Activated naive CD4-positive, alpha-beta T cell (primary cell): ENCODE measurements at regions not wholly inside any gene's neighbourhood (a gene's known extent, or its start where the extent isn't known, plus 50 kb on each side); places are given as distances from the start of the nearest gene placed in this dataset.

Experiments
- DNase-seq, 4 experiments: peaks; one replicate each; lab custom pipeline; 2025; lab: John Stamatoyannopoulos, UW

DNA sequence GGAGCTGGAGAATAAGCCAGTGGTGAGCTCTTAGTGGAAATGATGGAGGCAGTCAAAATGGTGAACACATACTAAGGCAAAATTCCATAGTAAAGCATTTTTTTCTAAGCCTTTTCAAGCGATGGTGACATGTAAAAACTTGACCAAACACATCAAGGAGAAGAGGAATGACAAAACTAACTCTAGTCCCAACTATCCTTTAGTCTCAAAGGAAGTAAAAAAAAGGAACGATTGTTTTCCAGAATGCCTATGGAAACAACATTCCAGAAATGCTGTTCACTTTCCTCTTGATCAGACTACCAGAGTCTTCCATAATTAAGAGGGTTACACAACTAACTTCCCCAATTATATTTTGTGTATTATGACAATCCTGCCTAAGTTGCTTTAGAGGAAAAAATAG lies 715.6 kb downstream of the EPHA4 start:
- DNase-seq, result no peak

DNA sequence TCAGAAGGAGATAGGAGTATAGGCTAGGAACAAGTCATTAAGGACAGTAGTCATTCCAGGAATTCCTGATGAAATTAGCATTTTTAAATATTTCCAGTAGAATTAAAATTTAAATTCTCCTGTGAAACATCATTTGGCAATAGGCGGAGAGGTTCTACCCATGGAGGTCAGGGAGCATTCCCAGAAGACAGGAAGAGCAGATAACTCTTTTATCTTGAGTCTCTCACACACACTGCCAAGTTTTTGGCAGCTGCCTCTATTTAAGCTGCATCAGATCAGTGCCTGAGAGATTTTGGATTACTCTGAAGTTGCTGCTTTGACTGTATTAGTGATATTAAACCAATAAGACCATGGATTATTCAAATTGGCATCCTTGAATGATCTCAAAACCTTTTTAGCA lies 714.7 kb downstream of the EPHA4 start:
- no peak for DNase-seq

DNA sequence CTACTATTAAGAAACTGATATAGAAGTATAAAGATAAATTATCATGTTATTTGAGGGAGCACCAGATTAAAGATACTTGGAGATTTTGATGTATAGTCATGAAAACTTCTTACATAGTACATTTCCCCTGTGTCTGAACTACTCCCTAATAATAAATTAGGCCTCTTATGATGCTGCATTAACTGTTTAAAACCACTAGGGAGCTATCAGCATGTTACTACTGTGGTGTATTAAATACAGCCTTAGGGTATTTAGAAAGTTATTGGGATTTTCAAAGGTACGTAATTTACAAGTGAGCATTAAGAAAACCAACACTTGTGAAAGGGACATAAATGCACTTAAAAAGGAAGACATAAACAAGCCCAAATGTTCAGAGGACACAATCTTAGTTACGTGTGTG lies 714.0 kb downstream of the EPHA4 start:
- DNase-seq, result no peak

DNA sequence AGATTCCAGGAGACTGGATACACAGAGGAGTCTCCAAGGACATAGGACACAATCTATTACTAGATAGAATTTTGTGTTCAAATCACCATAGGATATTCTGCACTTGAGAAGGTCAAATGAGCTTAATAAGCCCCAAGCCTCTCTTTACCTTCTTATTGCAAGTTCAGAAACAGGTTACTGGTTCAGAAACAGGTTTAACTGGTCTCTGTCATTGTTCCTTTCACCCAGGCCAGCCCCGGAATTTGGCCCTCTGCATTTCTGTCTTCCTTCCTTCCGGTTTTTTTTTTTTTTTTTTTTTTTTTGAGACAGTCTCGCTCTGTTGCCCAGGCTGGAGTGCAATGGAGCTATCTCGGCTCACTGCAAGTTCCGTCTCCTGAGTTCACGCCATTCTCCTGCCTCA lies 700.2 kb downstream of the EPHA4 start:
- no peak for DNase-seq

DNA sequence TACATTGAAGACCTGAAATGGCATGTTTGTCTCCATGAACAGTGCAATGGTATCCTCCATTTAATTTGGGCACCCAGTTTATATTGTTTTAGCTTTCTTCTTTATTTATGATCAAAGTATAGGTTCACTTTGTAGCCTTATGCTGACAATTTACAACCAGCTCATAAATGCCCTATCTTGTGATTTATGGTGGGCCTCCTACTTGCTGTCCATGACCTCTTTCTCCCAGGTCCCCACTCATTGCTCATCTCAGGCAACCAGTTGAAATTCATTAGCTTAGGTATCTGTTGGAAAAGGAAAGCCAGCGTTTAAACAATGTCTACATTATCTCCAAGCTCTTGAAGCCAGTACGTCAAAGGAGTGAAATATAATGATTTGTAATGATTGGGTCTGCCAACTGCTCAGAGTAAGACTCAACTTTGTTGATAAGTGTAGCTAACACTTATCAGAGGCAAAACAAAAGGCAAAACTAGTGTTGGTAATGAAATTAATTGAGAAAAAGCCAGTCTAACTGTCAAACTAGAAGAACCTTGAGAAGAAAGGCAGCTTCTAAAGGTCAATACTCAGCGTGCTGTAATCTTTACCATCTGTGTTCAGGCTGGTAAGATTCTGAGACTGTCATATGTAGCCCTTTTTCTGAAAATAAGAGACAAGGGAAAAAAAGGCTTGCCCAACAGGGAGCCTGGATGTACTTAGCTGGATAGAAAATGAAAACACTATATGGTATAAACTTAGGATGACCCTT lies 695.9 kb downstream of the EPHA4 start:
- no peak for DNase-seq

DNA sequence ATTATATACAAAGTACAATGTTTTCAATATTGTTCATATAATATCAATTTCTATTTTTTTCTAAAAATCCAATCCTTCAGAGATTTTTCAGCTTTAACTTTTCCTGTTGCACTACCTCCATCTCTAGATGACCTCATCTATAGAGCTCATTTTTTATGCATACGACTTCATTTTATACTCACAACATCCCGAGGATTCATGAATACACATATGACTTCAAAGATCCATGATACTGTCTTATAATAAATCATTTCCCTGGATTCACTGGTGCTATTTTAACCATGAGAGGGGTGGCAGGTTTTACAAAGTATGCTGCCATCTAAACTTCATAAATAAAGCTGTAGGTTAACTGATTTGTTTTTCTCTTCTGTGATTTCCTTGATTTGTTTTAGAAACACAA lies 694.6 kb downstream of the EPHA4 start:
- DNase-seq, result no peak

DNA sequence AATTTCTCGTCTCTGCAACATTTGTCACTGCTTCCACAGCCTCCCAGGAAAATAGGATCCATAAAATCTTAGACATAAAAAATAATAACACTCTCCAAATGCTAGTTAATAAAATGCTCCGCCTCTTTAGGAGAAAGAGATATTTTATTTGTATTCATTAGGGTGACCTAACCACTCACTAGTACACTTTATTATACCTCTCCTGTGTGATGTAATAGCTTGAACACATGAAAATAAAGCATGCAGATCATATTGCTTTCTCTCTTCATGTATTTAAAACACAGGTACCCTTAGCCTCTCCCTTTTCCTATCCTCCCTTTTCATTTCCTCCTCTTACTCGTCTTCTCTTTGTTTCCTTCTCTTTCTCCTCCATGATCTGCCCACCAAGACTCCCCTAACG lies 694.2 kb downstream of the EPHA4 start:
- DNase-seq, result no peak

DNA sequence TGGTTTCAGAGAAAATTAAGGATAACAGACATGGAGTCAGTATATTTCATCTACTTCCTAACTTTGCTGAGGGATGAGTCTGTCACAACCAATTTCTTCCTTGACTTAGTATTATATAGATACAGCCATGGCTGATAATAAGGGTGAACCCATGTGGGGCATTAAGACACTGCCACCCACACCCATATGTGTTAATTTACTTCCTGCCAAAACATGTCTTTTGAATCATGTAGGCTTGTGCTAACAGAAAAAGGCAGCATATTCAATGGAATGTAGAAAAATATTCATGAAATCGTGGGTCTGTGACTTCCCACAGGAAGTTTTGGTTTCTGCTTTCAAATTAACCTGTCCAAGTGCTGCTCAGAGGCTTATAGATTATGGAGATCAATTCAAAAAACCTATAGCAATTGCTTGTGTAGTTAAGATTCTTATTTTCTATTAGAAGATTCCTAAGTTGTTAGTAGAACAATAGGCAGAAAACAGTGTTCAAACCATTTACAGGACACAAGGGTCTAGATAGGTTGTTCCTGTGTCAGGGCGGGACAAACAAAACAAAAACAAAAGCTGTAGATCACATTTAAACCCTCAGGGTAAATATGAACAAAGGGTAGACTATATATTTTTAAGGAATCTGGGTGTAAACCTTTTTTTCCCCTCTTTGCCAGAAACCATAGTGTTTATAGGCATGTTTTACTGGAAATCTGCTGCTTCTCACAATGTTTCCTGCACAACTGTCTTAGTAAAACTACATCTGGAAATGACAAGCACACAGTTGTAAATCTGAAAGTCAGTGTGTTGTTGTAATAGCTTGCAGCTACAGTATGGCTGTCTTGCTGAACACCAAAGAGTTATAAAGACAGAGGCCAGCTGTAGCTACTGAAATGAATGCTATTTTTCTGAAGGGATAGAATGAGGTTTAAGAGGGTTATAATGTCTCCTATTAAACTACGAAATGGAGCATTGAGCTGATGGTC lies 691.2 kb downstream of the EPHA4 start:
- no peak for DNase-seq

DNA sequence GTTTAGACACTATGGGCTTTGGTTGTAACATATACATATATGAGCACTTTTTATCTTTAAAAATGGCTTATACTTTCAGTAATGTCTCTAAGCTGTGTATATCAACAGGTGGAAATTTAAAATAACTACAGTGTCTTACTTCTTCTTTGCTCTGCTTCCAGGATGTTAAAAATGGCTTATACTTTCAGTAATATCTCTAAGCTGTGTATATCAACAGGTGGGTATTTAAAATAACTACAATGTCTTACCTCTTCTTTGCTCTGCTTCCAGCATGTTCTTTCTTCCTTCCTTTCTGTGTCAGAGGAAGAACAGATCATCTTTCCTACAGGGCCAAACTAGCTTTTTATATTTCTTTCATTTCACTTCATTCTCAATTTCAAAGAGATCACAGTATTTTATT lies 689.6 kb downstream of the EPHA4 start:
- no peak for DNase-seq

DNA sequence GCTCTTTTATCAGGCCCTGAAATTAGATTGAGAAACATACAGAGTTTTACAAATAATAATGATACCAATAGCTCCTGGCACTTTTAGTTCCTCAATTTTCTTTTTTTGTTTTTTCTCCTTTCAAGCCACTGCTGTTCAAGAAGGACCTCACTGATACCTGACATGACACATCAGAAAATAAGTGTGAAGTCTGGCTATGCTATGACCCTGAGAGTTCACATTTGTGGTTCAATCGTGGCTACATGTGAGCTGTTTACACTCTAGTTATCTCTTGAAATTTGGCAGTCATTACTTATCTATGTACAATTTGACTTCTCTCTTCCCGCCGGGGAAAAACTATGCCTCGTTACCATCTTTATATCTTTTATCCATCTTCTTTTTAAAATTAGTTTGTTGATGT lies 686.5 kb downstream of the EPHA4 start:
- no peak for DNase-seq

DNA sequence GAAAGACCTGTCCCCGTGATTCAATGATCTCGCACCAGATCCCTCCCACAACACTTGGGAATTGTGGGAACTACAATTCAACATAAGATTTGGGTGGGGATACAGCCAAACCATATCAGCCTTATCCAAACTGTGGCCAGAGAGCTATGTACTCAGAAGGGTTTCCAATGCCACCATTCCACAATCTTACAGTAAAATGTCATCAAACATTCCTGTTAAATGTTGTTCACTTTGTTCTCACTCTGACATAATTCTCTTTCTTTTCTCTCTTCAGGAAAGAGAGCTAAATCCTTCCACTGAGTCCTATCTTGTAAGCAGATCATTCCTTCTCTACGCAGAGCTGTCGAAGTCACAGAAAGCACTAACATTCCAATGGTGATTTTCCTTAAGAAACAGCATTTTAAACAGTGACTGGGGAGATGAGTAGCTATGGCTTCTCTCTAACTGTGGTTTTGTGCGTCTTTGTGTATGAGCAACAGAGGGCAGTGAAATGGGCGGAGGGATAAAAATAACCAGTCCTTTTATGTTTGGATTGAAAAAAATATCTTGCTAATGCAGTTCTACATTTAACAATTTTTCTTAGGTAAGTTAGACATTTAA lies 684.7 kb downstream of the EPHA4 start:
- no peak for DNase-seq

DNA sequence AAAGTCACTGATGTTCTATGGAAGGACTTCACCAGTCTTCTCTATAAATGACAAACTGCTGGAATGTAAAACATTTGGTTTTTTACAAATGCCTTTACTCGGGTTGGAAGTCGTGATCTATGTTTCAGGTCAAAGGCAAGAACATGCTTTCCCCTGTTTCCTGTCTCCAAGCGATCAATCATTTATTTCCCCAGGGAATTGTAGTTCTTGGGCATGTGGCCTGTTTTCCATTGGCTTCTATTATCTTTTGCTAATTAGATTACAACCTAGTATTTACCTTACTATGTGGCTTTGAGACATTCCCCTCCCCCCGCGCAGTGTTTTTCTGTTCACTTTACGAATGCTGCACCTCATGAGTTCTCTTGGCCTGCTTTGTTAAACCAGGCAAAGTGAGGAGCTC lies 684.2 kb downstream of the EPHA4 start:
- no peak for DNase-seq

DNA sequence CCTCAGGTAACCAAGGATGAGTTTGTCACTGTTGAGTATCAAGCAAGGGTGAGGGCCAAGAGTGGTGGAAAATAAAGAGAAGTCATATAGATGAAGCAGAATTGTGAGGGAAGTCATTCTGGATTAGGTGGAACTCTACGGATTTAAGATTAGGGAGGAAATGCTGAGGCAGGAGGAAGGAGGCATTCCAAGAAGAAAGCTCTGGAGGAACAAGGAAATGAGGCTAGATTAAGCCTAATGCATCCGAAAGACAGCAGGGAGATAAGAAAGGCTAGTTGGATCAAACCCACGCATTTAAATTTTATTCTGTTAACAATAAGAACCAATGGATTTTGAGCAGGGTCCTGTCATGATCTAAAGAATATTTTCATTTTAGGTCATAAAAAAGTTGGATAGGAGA lies 681.2 kb downstream of the EPHA4 start:
- DNase-seq, result no peak

DNA sequence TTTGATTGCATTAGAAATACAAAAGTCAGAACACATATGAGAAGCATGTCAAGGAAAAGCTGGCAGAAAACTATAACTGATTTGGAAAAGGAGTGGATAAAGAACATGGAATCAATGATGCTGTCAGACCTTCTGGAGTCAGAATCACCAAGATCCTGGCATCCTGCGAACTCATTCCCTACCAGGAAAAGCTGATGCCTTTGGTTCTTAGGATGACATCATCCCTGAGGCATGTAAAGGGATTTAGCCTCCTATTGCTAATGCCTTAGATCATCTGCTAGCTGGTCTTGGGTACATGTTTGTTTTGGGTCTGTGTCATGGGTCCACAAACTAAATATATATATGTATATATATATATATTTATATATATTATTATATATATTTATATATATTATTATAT lies 680.7 kb downstream of the EPHA4 start:
- DNase-seq, result no peak

DNA sequence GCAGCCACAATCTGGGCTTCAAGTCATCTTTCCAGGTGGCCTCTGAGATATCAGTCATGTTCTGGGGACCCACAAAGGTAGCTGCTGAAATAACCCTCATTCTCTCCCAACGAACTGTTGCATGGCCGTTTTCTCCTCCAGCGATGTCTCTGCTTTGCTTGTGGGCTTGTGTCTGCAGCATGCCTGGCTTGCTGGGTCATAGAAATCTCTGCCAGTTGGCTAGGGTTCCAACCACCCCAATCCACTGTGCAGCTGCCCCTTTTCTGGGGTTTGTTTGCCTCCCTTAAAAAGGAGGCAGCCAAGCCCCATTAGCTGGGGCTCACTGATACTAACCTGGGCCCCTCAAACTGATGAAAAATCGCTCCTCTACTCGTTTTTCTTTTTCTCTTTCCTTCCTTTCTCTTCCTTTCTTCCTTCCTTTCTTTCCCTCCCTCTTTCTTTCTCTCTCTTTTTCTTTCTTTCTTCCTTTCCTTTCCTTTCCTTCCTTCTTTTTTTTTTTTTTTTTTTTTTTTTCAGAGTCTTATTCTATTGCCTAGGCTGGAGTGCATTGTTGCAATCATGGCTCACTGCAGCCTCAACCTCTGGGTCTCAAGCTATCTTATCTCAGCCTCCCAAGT lies 680.0 kb downstream of the EPHA4 start:
- DNase-seq, result no peak

DNA sequence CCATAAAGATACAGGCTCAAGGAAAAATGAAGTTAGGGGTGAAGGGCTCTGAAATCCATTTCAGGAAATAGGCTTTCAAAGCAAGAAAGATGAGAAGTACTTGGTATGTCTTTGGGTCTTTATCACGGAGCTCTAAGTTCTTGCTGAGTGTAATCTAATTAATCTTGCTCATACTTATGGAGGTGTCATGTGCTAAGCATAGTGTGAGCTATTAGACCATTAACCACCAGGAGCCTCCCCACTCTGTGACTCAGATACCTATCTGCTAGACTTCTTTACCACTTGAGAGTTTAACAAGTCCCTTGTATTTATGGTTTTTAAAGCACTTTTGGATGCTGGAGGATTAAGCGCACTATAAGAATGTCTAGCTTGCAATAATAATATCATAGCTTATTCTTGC lies 678.7 kb downstream of the EPHA4 start:
- DNase-seq, result no peak

DNA sequence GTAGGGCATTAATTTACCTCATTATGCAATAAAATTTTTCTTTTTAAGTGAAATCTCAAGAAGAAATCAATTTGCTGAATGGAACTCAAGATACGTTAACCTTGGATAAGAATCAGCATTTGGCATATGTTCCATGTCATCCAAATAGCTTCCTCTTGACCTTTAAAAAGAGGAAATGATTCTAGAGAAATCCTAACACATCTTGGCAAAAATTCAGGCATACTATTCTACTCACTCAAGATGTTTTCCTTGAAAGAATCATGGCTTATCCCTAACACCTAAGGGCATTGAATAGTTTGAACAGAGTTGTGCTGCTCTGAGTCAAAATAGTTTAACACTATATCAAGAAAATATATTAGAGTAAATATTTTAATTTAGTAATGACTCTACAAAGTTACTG lies 678.0 kb downstream of the EPHA4 start:
- no peak for DNase-seq

DNA sequence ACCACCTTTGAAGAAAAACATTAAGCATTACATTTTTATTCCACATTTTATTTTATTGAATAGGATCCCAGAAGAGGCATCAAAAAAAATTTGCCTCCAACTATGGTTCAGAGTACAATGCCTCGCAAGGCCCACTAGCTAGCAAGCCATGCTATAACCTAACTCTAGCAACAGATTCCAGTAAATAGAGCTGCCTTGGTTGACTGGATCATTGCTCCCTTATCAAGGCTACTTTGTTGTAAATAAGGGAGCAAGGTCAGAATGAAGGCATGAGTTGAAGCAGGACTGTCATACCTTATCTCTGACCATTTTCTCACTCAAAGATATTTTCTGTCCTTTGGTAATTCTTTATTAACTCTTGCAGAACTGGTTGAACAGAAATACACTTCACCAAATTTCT lies 672.6 kb downstream of the EPHA4 start:
- DNase-seq, result no peak

DNA sequence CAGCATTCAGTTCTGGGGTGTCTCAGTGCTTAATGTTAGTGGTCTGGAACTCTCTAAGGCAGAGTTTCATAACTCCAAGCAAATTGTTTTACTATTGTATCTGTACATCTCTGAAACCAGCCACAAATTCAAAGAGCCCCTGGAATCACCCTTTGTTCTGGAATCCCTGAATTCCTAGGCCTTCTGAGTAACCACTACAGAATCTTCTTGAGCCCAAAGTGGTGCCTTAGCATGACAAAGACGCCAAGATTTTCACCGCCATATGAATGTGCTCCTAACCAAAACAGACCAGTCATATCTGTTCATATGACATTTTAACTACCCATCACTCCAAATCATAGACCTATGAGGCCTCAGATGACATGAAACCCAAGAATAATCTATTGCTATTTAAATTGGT lies 668.1 kb downstream of the EPHA4 start:
- no peak for DNase-seq

DNA sequence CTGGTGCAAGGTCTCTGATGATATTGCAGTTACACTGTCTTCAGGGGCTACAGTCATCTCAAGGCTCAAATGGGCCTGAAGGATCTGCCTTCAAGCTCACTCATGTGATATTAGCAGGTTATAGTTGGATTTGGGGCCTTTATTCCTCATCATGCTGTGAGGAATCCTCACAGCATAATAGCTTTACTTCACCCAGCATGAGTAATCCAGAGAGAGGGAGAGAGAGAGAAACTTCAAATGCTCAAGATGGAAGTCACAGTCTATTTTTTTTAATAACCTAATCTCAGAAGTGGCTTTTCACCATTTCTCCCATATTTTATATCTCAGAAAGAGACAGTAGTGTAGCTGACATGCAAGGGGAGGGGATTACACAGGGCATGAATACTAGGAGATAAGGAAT lies 658.7 kb downstream of the EPHA4 start:
- no peak for DNase-seq

DNA sequence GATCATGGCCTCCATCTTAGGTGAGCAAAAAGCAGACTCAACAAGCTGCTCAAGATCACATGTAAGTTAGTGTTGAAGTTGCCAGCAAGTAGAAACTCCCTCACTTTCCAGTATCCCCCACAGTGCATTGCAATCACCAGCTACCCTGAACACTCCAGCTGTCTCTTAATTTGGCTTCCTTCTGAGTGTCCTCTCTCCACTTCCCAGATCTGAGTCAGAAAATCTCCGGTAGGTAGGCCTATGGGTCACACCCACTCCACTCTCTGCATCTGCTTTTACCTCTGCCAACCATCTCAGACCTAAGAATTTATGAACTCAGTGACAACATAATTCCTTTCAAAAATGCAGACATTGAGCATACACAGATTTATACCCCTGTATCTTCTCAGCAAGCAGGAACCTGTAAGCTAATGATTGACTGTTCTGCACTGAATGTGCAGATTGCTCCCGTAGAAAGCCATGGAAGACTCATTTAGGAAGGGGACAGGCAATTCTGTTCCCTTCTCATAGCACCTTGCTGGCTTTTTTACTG lies 656.9 kb downstream of the EPHA4 start:
- no peak for DNase-seq

DNA sequence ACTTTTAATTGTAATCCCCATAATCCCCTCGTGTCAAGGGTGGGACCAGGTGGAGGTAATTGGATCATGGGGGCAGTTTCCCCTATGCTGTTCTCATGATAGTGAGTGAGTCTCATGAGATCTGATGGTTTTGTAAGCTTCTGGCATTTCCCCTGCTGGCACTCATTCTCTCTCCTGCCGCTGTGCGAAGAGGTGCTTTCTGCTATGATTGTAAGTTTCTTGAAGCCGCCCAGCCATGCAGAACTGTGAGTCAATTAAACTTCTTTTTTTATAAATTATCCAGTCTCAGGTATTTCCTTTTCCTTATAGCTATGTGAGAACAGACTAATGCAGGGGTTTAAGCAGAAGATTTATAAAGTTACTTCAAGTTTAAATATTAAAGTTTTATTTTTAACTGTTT lies 655.2 kb downstream of the EPHA4 start:
- no peak for DNase-seq
